ENCODE measurements at regions not wholly inside any gene's neighbourhood (a gene's known extent, or its start where the extent isn't known, plus 50 kb on each side); places are given as distances from the start of the nearest gene placed in this dataset.

- ChIA-PET POLR2A (no interaction called here), CTCF (interaction anchor here (1.0 to 1.7 kb wide), 2 partner anchors 27 to 88 kb away, joined by 3 to 5 read pairs; no protein-coding TSS in a partner anchor)
- TF ChIP-seq GTF2I (CRISPR knock-in tag; conservative IDR thresholded peaks at IDR 0.05), result no peak
- no peak for TF ChIP-seq NFYB (CRISPR knock-in tag; conservative IDR thresholded peaks at IDR 0.05; ENCODE audit: low read depth)
- TF ChIP-seq ELF4 (CRISPR knock-in tag; IDR thresholded peaks at IDR 0.05; ENCODE audit: low read depth), result no peak
- no peak for TF ChIP-seq E2F5 (CRISPR knock-in tag; IDR thresholded peaks at IDR 0.05)
- no peak for TF ChIP-seq NR3C1 (CRISPR knock-in tag; conservative IDR thresholded peaks at IDR 0.05; ENCODE audit: low read depth)
- TF ChIP-seq FOXP1 (CRISPR knock-in tag; IDR thresholded peaks at IDR 0.05; ENCODE audit: borderline replicate concordance), result no peak
- no peak for TF ChIP-seq MYBL2 (CRISPR knock-in tag; IDR thresholded peaks at IDR 0.05)
- no peak for TF ChIP-seq MLX (CRISPR knock-in tag; IDR thresholded peaks at IDR 0.05)
- no peaks in the 10 kb centered on the region for H3K4me1 Mint-ChIP-seq
- peaks cover 18% of the 10 kb centered on the region for H3K9me3 Mint-ChIP-seq
- H3K27ac Mint-ChIP-seq, result no peak overlapping the region
- ATAC-seq (no peak), DNase-seq (ENCODE audit: low spot score) (no peak)
- H3K27me3 Mint-ChIP-seq (ENCODE audit: low read depth), result peaks cover 4% of the 10 kb centered on the region; the same call in 1 of the 2 replicates
- no peak overlapping the region for H3K4me3 Mint-ChIP-seq
- no peaks in the 10 kb centered on the region for H3K36me3 Mint-ChIP-seq
These were observed 575.2 kb downstream of the CCDC171 start for GRCh38 chr9:16128003-16128402.

GRCh38 chr9:16131264-16131663, 578.4 kb downstream of the CCDC171 start:
- CTCF ChIA-PET, result interaction anchor here (0.6 to 4.3 kb wide), 10 partner anchors 10 to 294 kb away, joined by 3 to 49 read pairs (median 3); no protein-coding TSS in a partner anchor
- Mint-ChIP-seq H3K9me3 (peaks cover 18% of the 10 kb centered on the region), H3K4me1 (no peaks in the 10 kb centered on the region), H3K27me3 (ENCODE audit: low read depth) (peaks cover 10% of the 10 kb centered on the region; the same call in 1 of the 2 replicates), H3K4me3 (no peak overlapping the region), H3K27ac (no peak overlapping the region), H3K36me3 (no peaks in the 10 kb centered on the region)
- TF ChIP-seq IRF1 (CRISPR knock-in tag; IDR thresholded peaks at IDR 0.05), result no peak
- TF ChIP-seq E2F5 (CRISPR knock-in tag; IDR thresholded peaks at IDR 0.05), result no peak
- no peak for TF ChIP-seq E2F4 (CRISPR knock-in tag; IDR thresholded peaks at IDR 0.05; ENCODE audit: borderline replicate concordance, low read depth)
- no peak for TF ChIP-seq ATF6 (CRISPR knock-in tag; IDR thresholded peaks at IDR 0.05)
- no peak for TF ChIP-seq ZNF138 (CRISPR knock-in tag; conservative IDR thresholded peaks at IDR 0.05)
- no peak for TF ChIP-seq TEAD4 (CRISPR knock-in tag; IDR thresholded peaks at IDR 0.05)
- TF ChIP-seq FOXP4 (CRISPR knock-in tag; IDR thresholded peaks at IDR 0.05), result no peak
- POLR2A ChIA-PET, result no interaction called here
- ATAC-seq (peak; percentile 73), DNase-seq (ENCODE audit: low spot score) (no peak)
